Peyer's patch (tissue), 4 donors: ENCODE measurements at regions not wholly inside any gene's neighbourhood (a gene's known extent, or its start where the extent isn't known, plus 50 kb on each side); places are given as distances from the start of the nearest gene placed in this dataset.

Source experiments
- DNase-seq, 3 donors: peaks; one replicate each; pipeline ENCODE4 v3.0.0-alpha.2; 2017 to 2019
- H3K27ac ChIP-seq, 4 donors: fragments of 200-600 bp; sonication (generic); one replicate each; pipeline ENCODE4 v1.5.1; 2016 to 2019
- H3K27me3 ChIP-seq, 2 donors: fragments of 200-600 bp; sonication (generic); one replicate each; pipeline ENCODE4 v1.5.1; 2019
- H3K36me3 ChIP-seq, 3 donors: fragments of 200-600 bp; sonication (generic); one replicate each; pipeline ENCODE4 v1.5.1; 2016 to 2019
- H3K4me1 ChIP-seq, 4 donors: fragments of 200-600 bp; sonication (generic); one replicate each; pipeline ENCODE4 v1.5.1; 2016 to 2019
- H3K4me3 ChIP-seq, 4 donors: fragments of 200-600 bp; sonication (generic); 1 replicate in 3 of 4; 2 replicates in 1 of 4; pipeline ENCODE4 v1.5.1; 2016 to 2019; ENCODE audit warnings: mild to moderate bottlenecking in 1 of 4
- H3K9me3 ChIP-seq, 4 donors: fragments of 200-600 bp; sonication (generic); one replicate each; pipeline ENCODE4 v1.5.1; 2016 to 2019; ENCODE audit warnings: mild to moderate bottlenecking in 1 of 4
- CTCF ChIP-seq, 6 experiments: fragments of 450-650 bp in 4 of 6; fragments of 200-600 bp in 2 of 6; sonication (generic) in 1 of 6; IDR thresholded peaks; one replicate each; pipeline ENCODE4 v1.5.1; 2017 to 2019; ENCODE audit warnings: antibody characterized with exemption in 6 of 6, mild to moderate bottlenecking in 3 of 6, moderate library complexity in 1 of 6
- POLR2A ChIP-seq, 2 donors: fragments of 450-650 bp; IDR thresholded peaks; one replicate each; pipeline ENCODE4 v1.5.1; 2017; ENCODE audit warnings: antibody characterized with exemption in 2 of 2, mild to moderate bottlenecking in 2 of 2, moderate library complexity in 2 of 2

GRCh38 chr3:148158210-148158609, 539.5 kb upstream of the AGTR1 start:
- Histone ChIP-seq H3K36me3 (no peaks in the 10 kb centered on the region), H3K9me3 (no peaks in the 10 kb centered on the region), H3K4me3 (no peak overlapping the region), H3K27ac (no peak overlapping the region), H3K4me1 (no peaks in the 10 kb centered on the region), H3K27me3 (no peaks in the 10 kb centered on the region)
- no peak for TF ChIP-seq POLR2A (IDR thresholded peaks at IDR 0.05)
- TF ChIP-seq CTCF (IDR thresholded peaks at IDR 0.05) = no peak
- DNase-seq = no peak

DNA sequence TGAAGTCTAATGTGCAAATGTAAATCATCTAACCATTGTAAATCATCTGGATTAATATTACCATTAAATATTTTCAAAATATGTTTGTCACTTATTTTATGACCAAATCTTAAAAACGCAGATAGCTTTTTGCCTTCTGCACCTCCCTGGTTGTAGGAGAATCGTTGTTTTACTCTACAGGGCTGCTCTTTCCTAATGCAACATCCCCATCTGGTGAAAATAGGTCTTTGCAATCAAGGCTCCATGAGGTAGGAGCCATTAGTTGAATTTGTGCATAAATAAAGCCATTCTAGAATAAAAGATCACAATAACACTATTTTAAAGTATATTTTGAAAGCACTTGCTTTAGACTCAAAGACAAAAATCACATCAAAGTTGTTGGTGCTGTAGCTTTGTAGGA, 535.6 kb upstream of the AGTR1 start:
- Histone ChIP-seq H3K27ac (no peak overlapping the region), H3K4me3 (no peak overlapping the region), H3K9me3 (no peaks in the 10 kb centered on the region), H3K4me1 (no peaks in the 10 kb centered on the region), H3K36me3 (no peaks in the 10 kb centered on the region), H3K27me3 (no peaks in the 10 kb centered on the region)
- TF ChIP-seq POLR2A (IDR thresholded peaks at IDR 0.05) = no peak
- no peak for TF ChIP-seq CTCF (IDR thresholded peaks at IDR 0.05)
- DNase-seq = no peak

- TF ChIP-seq CTCF (IDR thresholded peaks at IDR 0.05) (no peak), POLR2A (IDR thresholded peaks at IDR 0.05) (no peak)
- Histone ChIP-seq H3K4me3 (no peak overlapping the region), H3K4me1 (no peaks in the 10 kb centered on the region), H3K9me3 (no peaks in the 10 kb centered on the region), H3K27ac (no peak overlapping the region), H3K36me3 (no peaks in the 10 kb centered on the region), H3K27me3 (no peaks in the 10 kb centered on the region)
- DNase-seq = no peak
Measured at GRCh38 chr3:148168347-148168746, 529.4 kb upstream of the AGTR1 start.

DNA sequence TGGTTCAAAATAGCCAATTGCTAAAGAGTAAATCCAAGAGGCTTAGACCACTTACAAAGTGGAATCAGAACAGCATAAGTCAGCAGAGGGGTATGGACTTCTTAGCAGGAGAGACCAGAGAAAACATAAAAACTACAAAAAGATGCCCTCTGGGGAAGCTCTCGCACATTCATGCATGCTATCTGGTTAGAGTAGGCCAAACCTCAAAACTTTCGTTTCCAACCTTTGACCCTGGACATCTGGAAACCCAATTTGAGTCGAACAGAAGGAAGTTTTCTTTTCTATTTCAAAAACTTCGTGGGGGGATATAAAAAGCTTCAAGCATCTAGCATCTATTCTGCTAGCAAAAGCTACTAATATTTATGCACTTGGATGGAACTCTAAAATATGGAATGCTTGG, 523.9 kb upstream of the AGTR1 start:
- no peak overlapping the region for H3K27ac ChIP-seq

GRCh38 chr3:148175214-148175613, 522.5 kb upstream of the AGTR1 start:
- Histone ChIP-seq H3K27ac (no peak overlapping the region), H3K4me1 (no peaks in the 10 kb centered on the region), H3K36me3 (no peaks in the 10 kb centered on the region), H3K4me3 (no peak overlapping the region), H3K9me3 (no peaks in the 10 kb centered on the region), H3K27me3 (no peaks in the 10 kb centered on the region)
- TF ChIP-seq POLR2A (IDR thresholded peaks at IDR 0.05) (no peak), CTCF (IDR thresholded peaks at IDR 0.05) (no peak)
- no peak for DNase-seq

More for the DNA sequence above, 523.9 kb upstream of the AGTR1 start:
- H3K27me3 ChIP-seq = no peaks in the 10 kb centered on the region
- H3K36me3 ChIP-seq = no peaks in the 10 kb centered on the region
- no peaks in the 10 kb centered on the region for H3K4me1 ChIP-seq
- H3K9me3 ChIP-seq = no peaks in the 10 kb centered on the region
- no peak for DNase-seq
- H3K4me3 ChIP-seq = no peak overlapping the region
- no peak for TF ChIP-seq POLR2A (IDR thresholded peaks at IDR 0.05)
- no peak for TF ChIP-seq CTCF (IDR thresholded peaks at IDR 0.05)

DNA sequence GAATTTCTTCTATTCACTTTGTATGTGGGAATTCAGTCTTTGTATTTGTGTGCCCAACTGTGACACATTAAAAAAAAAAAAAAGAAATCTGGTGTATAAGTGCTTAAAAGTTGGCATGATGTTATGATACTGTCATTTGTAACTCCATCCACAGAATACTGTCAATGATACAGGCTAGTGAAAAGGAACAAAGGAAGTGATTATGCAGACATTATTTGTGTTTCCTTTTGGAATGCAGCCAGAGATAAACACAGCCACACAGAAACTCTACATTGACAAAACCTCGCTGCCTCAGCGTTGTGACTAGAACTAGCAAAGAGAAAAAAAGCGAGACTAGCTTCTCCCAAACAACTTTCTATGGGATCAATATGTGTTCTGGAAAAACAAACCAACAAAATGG, 519.2 kb upstream of the AGTR1 start:
- TF ChIP-seq CTCF (IDR thresholded peaks at IDR 0.05) (no peak), POLR2A (IDR thresholded peaks at IDR 0.05) (no peak)
- no peak overlapping the region for H3K4me3 ChIP-seq
- no peak for DNase-seq
- H3K27me3 ChIP-seq = no peaks in the 10 kb centered on the region
- H3K27ac ChIP-seq = no peak overlapping the region
- no peaks in the 10 kb centered on the region for H3K36me3 ChIP-seq
- no peaks in the 10 kb centered on the region for H3K4me1 ChIP-seq
- no peaks in the 10 kb centered on the region for H3K9me3 ChIP-seq
